Colonic mucosa (tissue), 4 donors: ENCODE measurements at regions not wholly inside any gene's neighbourhood (a gene's known extent, or its start where the extent isn't known, plus 50 kb on each side); places are given as distances from the start of the nearest gene placed in this dataset.
"Not testable (repeated sequence)": the region's sequence is repeated elsewhere in the genome, so short reads cannot be mapped to it uniquely, and the experiment has no call there.

ENCODE experiments used
- DNase-seq: peaks from one replicate; pipeline ENCODE4 v3.0.0-alpha.2; 2020
- H3K27ac ChIP-seq: fragments of 200-600 bp; one replicate; pipeline ENCODE4 v1.8.0; 2021
- H3K27me3 ChIP-seq: fragments of 200-600 bp; one replicate; pipeline ENCODE4 v1.8.0; 2021
- H3K36me3 ChIP-seq: fragments of 200-600 bp; one replicate; pipeline ENCODE4 v1.8.0; 2021
- H3K4me1 ChIP-seq: fragments of 200-600 bp; one replicate; pipeline ENCODE4 v1.8.0; 2021; ENCODE audit warnings: mild to moderate bottlenecking
- H3K4me3 ChIP-seq: fragments of 200-600 bp; one replicate; pipeline ENCODE4 v1.8.0; 2021
- H3K9ac ChIP-seq, 2 donors: one replicate each; pipeline ENCODE4 v1.7.0; 2013; ENCODE audit warnings: control low read depth in 2 of 2, low read depth in 2 of 2, low read length in 2 of 2
- H3K9me3 ChIP-seq: fragments of 200-600 bp; one replicate; pipeline ENCODE4 v1.8.0; 2021
- CTCF ChIP-seq: fragments of 200-600 bp; IDR thresholded peaks from one replicate; pipeline ENCODE4 v1.8.0; 2022; ENCODE audit warnings: antibody characterized with exemption, mild to moderate bottlenecking
- intact Hi-C: fragments of 100-400 bp; cut with DNase I; formaldehyde crosslinking; loops from one replicate; pipeline ENCODE4 v1.14.1; 2022
- donor health status: healthy.
- donor health status: DM: no; HTN: no; CAD: no.
- donor health status: DM: no; HTN: no; CAD: no.

GRCh38 chr2:44104855-44105271 lies 63.8 kb upstream of the PPM1B start:
- Histone ChIP-seq H3K9ac (no peak overlapping the region), H3K27me3 (no peaks in the 10 kb centered on the region), H3K4me3 (no peak overlapping the region), H3K4me1 (peaks cover 2% of the 10 kb centered on the region), H3K9me3 (no peaks in the 10 kb centered on the region), H3K36me3 (no peaks in the 10 kb centered on the region), H3K27ac (no peak overlapping the region)
- intact Hi-C loops: no loop called here
- DNase-seq: no peak
- no peak for TF ChIP-seq CTCF

- intact Hi-C loops, H3K4me3 ChIP-seq, H3K27me3 ChIP-seq, H3K9me3 ChIP-seq, H3K36me3 ChIP-seq, H3K27ac ChIP-seq, H3K4me1 ChIP-seq, H3K9ac ChIP-seq: not testable (repeated sequence)
- DNase-seq: peak; percentile 60
These were observed 62.2 kb upstream of the PPM1B start for GRCh38 chr2:44106509-44106908.

GRCh38 chr2:44107086-44107740 lies 61.5 kb upstream of the PPM1B start:
- Histone ChIP-seq H3K4me3 (no peak overlapping the region), H3K9me3 (no peaks in the 10 kb centered on the region), H3K4me1 (peaks cover 2% of the 10 kb centered on the region), H3K27ac (no peak overlapping the region), H3K9ac (no peak overlapping the region), H3K36me3 (no peaks in the 10 kb centered on the region), H3K27me3 (no peaks in the 10 kb centered on the region)
- intact Hi-C loops: no loop called here
- no peak for DNase-seq
- TF ChIP-seq CTCF: no peak

GRCh38 chr2:44107974-44108373 lies 60.7 kb upstream of the PPM1B start:
- no peak overlapping the region for H3K27ac ChIP-seq
- no peak for DNase-seq
- no peak overlapping the region for H3K4me3 ChIP-seq
- intact Hi-C loops: no loop called here
- H3K9ac ChIP-seq: no peak overlapping the region
- no peak for TF ChIP-seq CTCF
- peaks cover 2% of the 10 kb centered on the region for H3K4me1 ChIP-seq
- H3K9me3 ChIP-seq: no peaks in the 10 kb centered on the region
- no peaks in the 10 kb centered on the region for H3K27me3 ChIP-seq
- H3K36me3 ChIP-seq: no peaks in the 10 kb centered on the region

- Histone ChIP-seq H3K4me1 (peaks cover 2% of the 10 kb centered on the region), H3K4me3 (no peak overlapping the region), H3K36me3 (no peaks in the 10 kb centered on the region), H3K9me3 (no peaks in the 10 kb centered on the region), H3K9ac (no peak overlapping the region), H3K27me3 (no peaks in the 10 kb centered on the region), H3K27ac (no peak overlapping the region)
- intact Hi-C loops: no loop called here
- DNase-seq: no peak
- TF ChIP-seq CTCF: no peak
These were observed 59.5 kb upstream of the PPM1B start for GRCh38 chr2:44109166-44109565.

- Histone ChIP-seq H3K4me3 (no peak overlapping the region), H3K9ac (no peak overlapping the region), H3K27me3 (no peaks in the 10 kb centered on the region), H3K4me1 (no peaks in the 10 kb centered on the region), H3K9me3 (no peaks in the 10 kb centered on the region), H3K36me3 (no peaks in the 10 kb centered on the region), H3K27ac (no peak overlapping the region)
- no peak for TF ChIP-seq CTCF
- intact Hi-C loops: no loop called here
- DNase-seq: no peak
These were observed 58.2 kb upstream of the PPM1B start for GRCh38 chr2:44110444-44110843.
